ENCODE measurements at regions not wholly inside any gene's neighbourhood (a gene's known extent, or its start where the extent isn't known, plus 50 kb on each side); places are given as distances from the start of the nearest gene placed in this dataset.

- no peaks in the 10 kb centered on the region for H3K36me3 ChIP-seq
- H3K9me3 ChIP-seq, result no peaks in the 10 kb centered on the region
- intact Hi-C loops (cut with DNase I; ENCODE audit: low total_unique reads), result no loop called here
- TF ChIP-seq POLR2A (IDR thresholded peaks at IDR 0.05) (no peak), CTCF (IDR thresholded peaks at IDR 0.05) (no peak), POLR2AphosphoS5 (IDR thresholded peaks at IDR 0.05) (no peak)
- H3K4me3 ChIP-seq, result no peak overlapping the region
- H3K27me3 ChIP-seq, result no peaks in the 10 kb centered on the region
- DNase-seq (ENCODE audit: low spot score in 2 of 2), result no peak
- H3K4me1 ChIP-seq, result no peaks in the 10 kb centered on the region
- no peak overlapping the region for H3K27ac ChIP-seq
These were observed 116.1 kb upstream of the CMC1 start for GRCh38 chr3:28125342-28125741.

- H3K27me3 ChIP-seq, result no peaks in the 10 kb centered on the region
- intact Hi-C loops (cut with DNase I; ENCODE audit: low total_unique reads), result loop anchor here (5.0 kb wide), 1 partner anchor 244 kb away; no protein-coding TSS in a partner anchor
- H3K4me1 ChIP-seq, result no peaks in the 10 kb centered on the region
- no peak for DNase-seq (ENCODE audit: low spot score in 2 of 2)
- H3K9me3 ChIP-seq, result no peaks in the 10 kb centered on the region
- H3K27ac ChIP-seq, result no peak overlapping the region
- TF ChIP-seq CTCF (IDR thresholded peaks at IDR 0.05) (no peak), POLR2AphosphoS5 (IDR thresholded peaks at IDR 0.05) (no peak), POLR2A (IDR thresholded peaks at IDR 0.05) (no peak)
- no peaks in the 10 kb centered on the region for H3K36me3 ChIP-seq
- no peak overlapping the region for H3K4me3 ChIP-seq
These were observed 110.6 kb upstream of the CMC1 start for GRCh38 chr3:28130836-28131235.

GRCh38 chr3:28132941-28133340, 108.5 kb upstream of the CMC1 start:
- no peaks in the 10 kb centered on the region for H3K4me1 ChIP-seq
- no peaks in the 10 kb centered on the region for H3K9me3 ChIP-seq
- intact Hi-C loops (cut with DNase I; ENCODE audit: low total_unique reads), result loop anchor here (5.0 kb wide), 1 partner anchor 246 kb away; no protein-coding TSS in a partner anchor
- H3K27ac ChIP-seq, result no peak overlapping the region
- TF ChIP-seq CTCF (IDR thresholded peaks at IDR 0.05), result no peak
- no peak for TF ChIP-seq POLR2AphosphoS5 (IDR thresholded peaks at IDR 0.05)
- TF ChIP-seq POLR2A (IDR thresholded peaks at IDR 0.05), result no peak
- DNase-seq (ENCODE audit: low spot score in 2 of 2), result no peak
- no peaks in the 10 kb centered on the region for H3K27me3 ChIP-seq
- H3K4me3 ChIP-seq, result no peak overlapping the region
- H3K36me3 ChIP-seq, result no peaks in the 10 kb centered on the region

- Histone ChIP-seq H3K27ac (no peak overlapping the region), H3K27me3 (no peaks in the 10 kb centered on the region), H3K4me3 (no peak overlapping the region), H3K4me1 (no peaks in the 10 kb centered on the region), H3K36me3 (no peaks in the 10 kb centered on the region), H3K9me3 (no peaks in the 10 kb centered on the region)
- intact Hi-C loops (cut with DNase I; ENCODE audit: low total_unique reads), result loop anchor here (5.0 kb wide), 1 partner anchor 247 kb away; no protein-coding TSS in a partner anchor
- no peak for DNase-seq (ENCODE audit: low spot score in 2 of 2)
- TF ChIP-seq POLR2AphosphoS5 (IDR thresholded peaks at IDR 0.05) (no peak), CTCF (IDR thresholded peaks at IDR 0.05) (no peak), POLR2A (IDR thresholded peaks at IDR 0.05) (no peak)
These were observed 107.2 kb upstream of the CMC1 start for GRCh38 chr3:28134198-28134597.

GRCh38 chr3:28134792-28135375, 106.5 kb upstream of the CMC1 start:
- no peak for DNase-seq (ENCODE audit: low spot score in 2 of 2)
- TF ChIP-seq CTCF (IDR thresholded peaks at IDR 0.05) (no peak), POLR2AphosphoS5 (IDR thresholded peaks at IDR 0.05) (no peak), POLR2A (IDR thresholded peaks at IDR 0.05) (no peak)

More at GRCh38 chr3:28134792-28135375, 106.5 kb upstream of the CMC1 start:
- Histone ChIP-seq H3K27ac (no peak overlapping the region), H3K27me3 (no peaks in the 10 kb centered on the region), H3K4me3 (no peak overlapping the region), H3K4me1 (no peaks in the 10 kb centered on the region), H3K36me3 (no peaks in the 10 kb centered on the region), H3K9me3 (no peaks in the 10 kb centered on the region)
- intact Hi-C loops (cut with DNase I; ENCODE audit: low total_unique reads), result loop anchor here (5.0 kb wide), 1 partner anchor 248 kb away; no protein-coding TSS in a partner anchor

All from breast epithelium (tissue), 4 donors.